NCI-H774 (cell line): ENCODE measurements at regions not wholly inside any gene's neighbourhood (a gene's known extent, or its start where the extent isn't known, plus 50 kb on each side); places are given as distances from the start of the nearest gene placed in this dataset.
"Not testable (repeated sequence)": the region's sequence is repeated elsewhere in the genome, so short reads cannot be mapped to it uniquely, and the experiment has no call there.

ENCODE experiments used
- DNase-seq: peaks from one replicate; lab custom pipeline; 2025; lab: John Stamatoyannopoulos, UW

DNA sequence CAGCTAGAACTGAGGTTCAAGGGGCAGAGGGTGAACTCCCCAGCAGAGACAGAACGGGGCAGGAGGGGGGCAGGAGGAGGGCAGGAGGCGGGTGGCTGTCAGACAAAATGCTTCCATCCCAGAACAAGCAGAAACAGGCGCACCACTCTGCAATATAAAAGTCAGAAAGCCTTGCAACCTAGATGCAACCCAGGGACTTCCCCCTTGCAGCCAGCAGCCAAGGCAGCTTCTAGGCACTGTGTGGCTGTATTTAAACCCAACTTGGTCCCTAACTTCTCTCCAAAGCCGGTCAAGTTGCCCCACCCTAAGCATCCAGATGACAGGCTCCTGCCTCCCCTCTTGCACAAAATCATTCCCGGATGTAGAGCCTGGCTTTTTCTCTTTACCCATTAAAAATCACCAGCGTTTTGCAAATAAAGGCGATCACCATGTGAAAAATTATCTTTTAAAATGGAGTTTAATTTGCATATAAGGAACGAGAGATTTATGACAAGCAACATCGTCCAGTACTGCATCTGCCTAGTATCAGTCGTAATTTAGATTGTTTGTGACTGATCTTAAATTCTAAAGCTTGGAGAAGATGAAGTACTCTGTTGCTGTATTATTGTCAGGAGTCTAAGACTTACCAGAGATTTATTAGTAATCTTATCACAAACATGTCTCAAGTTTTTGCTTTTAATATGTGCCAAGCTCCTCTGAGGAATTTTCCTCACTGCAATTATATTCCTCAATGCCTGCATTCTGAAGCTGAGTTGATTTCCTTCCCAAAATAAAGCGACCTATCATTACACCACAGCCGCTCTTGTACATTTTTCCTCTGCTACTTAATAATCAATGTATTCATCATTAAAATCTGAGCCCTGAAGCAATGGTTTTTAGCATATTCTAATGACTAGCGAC, 307.1 kb upstream of the ZNF507 start:
- DNase-seq: no peak

DNA sequence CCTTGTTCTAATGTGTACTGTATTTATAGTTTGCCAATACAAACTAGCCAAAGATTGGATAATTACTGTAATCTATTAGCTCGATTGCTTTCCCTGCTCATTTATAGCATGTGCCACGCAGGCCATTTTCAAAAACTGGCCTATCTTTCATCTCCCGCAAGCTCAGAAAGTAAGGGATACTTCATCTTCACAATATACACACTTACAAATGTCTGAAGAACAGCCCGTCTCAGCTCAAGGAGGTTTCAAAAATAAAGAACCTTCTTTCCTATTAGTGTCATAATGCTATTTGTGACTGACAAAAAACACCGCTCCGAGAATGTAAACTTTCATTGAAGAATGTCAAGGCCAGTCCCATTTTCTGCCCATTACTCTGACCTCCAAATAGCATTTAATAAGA, 306.4 kb upstream of the ZNF507 start:
- no peak for DNase-seq

DNA sequence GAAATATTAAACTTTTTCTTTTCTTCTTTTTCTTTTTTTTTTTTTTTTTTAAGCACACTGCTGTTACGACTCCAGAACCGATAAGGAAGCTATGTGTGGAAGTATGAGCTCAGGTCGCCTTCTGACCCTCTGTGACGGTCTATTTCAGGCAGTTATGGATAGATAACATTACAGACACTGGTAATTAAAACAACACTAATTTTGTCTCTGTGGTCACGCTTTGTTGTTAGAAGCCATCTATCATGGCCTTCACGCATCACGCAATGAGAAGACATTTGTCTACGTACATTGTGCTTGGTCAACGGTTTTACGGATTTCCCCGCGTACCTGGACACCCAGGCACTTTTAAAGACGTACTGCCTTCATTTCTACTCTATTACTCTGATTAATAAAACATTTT, 306.0 kb upstream of the ZNF507 start:
- DNase-seq: no peak

DNA sequence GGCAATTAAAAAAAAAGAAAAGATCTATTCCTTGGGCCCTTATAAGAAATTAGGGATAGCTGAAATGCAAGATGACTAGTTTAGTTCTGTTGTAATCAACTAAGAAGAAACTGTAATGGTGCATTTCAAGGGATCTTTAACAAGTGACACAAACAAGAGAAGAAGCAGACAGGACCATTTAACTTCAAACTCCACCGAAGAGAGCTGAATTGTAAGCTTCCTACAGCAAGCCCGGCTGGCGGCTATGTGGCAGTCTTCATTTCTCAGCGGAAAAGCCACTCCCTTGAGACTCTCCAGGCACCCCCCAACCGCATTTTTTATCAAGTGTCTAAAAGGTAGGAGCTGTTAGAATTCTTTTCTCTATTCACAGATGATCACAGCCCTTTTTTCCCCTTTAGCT, 305.2 kb upstream of the ZNF507 start:
- DNase-seq: no peak

DNA sequence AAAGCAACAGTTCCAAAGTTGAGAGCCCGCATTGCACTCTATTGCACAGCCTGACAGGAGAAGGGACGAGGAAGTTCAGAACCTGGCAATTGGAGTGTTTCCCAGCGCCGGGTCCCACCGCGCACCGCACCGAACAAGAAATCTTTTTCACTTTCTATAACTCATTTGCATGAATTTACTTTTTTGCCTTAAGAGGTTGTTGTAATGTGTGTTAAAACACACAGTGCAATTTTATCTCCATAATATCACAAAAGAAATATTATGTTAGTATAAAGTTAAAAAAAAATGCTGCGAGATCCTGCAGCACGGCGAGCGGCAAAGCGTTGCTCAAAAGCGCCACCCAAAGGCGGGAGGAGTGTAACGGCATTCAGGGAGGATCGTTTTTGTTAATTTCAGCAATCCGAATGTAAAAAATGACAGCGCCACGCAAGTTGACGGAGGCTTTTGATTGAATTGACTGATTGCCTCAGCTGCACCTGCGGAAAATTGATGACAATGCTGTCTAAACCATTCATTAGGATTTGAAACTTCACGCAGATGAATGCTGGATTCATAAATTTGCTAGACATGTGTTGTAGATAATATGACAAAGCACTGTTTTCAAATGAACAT, 303.6 kb upstream of the ZNF507 start:
- DNase-seq: no peak

DNA sequence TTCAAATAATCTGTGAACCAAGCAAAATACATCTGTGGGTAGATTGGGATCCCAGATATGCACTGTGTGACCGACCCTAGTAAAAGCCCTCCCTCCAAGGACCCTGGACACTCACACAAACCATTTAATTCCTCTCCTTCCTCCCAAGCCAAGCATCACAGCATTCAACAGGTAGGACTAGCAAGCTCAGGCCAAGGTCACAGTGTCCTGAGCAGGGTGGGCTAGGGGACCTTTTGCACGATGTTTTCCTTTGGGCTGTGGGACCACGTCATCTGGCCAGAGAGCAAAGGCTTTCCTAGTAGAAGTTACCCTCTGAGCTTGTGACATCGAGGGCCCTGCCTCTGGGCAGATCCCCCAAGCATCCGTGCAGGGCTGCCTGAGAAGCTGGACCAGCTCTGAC, 297.6 kb upstream of the ZNF507 start:
- DNase-seq: no peak

DNA sequence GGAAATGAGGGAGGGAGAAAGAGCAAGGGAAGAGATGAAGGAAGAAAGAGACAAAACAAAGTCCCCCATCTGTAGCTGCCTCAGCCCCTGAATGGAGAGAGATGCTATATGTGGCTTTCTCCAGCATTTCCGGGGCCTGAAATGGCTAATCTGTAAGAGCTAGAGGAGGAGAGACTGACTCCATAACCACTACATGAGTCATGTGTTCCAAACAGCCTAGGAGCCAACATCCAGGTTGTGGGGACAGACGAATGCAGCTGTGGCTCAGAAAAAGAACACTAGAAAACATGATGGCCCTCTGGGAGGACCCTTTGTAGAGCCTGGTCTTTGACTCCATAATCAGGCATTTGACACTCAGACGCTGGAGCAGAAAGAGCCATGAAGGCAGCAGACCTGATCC, 292.0 kb upstream of the ZNF507 start:
- DNase-seq: no peak

DNA sequence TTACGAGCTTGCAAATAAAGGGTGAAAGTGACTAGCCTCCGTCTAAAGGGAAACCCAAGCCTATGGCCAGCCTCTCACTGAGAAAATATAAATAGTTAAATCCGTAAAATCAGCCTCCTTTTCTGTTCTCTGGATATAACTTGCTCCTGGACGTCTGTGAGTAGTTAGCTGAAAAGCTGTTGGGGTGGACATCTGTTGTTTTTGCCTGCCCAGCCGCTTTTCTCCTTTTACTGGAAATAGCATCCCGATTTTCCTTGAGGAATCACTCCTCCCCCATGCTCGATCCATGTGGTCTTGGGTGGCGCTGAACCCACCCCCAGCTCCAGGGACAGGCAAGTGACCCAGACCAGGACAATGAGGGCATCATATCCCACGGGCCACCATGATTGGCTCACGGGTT, 291.5 kb upstream of the ZNF507 start:
- no peak for DNase-seq

DNA sequence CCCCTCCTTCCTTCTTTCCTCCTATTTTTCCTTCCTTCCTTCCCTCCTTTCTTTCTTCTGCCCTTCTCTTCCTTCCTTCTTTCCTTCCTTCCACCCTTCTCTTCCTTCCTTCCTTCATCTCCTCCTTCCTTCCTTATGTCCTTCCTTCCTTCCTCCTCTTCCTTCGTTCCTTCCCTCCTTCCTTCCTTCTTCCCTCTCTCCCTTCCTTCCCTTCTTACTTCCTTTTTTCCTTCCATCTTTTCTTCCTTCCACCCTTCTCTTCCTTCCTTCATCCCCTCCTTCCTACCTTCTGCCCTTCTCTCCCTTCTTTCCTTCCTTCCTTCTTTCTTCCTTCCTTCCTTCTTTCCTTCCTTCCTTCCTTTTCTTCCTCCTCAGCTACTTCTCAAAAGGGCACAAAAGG, 287.3 kb upstream of the ZNF507 start:
- DNase-seq: no peak

DNA sequence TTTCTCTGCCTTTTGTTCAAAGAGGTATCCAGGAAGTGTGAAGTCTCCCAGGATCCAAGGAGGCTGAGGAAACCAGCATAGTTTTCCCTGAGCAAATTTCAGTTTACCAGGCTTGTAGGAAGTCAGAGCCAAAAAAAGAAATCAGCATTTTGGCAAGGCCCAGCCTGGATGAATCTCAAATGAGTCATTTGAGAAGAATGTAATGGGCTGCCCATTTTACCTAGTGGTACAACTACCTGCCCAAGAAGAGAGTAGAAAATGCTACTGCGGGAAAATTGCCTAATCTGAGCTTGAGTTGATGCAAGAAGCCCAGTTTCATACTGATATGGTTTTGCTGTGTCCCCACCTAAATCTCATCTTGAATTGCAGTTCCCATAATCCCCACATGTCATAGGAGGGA, 284.1 kb upstream of the ZNF507 start:
- no peak for DNase-seq

DNA sequence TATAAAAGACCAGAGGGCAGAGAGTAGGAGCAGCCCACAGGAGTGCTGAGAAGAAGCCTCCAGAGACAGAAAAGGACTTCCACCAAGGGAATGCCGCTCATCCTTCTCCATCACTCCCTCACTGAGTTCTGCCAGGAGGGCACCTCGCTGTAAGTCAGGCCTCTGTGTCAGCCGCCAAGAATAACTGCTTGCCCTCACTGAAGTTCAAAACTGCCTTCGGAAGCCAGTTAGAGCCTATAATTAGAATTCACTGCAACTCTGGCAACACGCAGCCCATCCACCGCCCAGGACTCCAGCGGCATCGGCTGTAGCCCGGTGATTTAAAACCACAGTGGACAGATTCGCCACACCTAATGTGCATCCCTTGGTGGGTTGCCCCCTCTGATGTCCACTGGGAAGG, 281.8 kb upstream of the ZNF507 start:
- no peak for DNase-seq

DNA sequence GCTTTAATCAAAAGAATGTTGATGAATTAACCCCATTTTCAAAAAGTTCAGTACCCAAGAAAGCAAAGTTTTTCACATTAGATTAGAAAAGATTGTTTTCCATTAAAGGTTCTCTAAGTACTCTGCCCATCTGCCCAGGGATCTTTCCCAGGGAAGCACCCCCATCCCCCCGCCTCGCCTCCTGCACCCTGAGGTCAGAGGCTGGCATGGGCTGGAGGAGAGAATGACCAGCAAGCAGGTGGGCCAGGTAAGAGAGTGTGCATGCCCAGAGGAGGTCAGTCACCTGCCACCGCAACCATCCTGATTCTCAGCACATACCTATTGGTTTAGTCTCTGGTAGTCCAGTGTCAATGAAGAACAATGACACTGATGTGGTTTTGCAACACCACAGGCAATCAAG, 279.4 kb upstream of the ZNF507 start:
- DNase-seq: no peak

DNA sequence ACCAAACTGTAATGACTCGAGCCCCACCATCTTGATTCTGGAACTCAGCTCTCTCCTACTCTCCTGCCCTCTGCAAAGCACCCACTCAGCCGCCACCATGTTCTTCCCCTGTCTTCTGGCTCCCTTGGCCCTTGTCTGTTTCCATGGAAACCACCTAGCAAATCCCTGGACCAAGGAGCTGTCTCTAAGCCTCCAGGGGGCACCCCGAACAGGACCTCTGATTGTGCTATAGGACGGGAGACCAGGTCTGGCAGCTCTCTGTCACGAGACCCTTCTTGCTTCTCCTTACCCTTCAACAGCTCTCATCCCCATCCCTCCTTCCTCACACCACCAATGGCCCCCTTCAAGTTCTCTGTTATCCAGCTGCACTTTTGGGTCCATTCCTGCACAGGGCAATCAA, 277.7 kb upstream of the ZNF507 start:
- DNase-seq: no peak

DNA sequence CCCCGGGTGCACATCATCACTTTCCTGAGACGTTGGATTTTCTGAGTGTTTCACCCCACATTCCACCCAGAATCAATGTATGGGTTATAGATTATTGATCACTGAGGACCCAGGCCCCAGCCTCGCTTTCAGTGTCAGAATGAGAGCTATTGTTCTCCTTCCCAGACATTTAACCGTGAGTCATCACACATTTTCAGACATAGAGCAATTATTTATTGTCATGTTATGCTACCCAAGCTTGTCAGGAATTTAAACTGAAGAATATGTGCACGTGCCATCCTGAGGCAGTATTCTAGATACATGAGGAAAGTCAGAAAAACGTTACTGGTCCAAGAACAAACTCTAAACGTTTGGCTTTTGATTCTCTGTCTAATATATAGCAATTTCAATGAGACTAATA, 276.6 kb upstream of the ZNF507 start:
- DNase-seq: no peak

DNA sequence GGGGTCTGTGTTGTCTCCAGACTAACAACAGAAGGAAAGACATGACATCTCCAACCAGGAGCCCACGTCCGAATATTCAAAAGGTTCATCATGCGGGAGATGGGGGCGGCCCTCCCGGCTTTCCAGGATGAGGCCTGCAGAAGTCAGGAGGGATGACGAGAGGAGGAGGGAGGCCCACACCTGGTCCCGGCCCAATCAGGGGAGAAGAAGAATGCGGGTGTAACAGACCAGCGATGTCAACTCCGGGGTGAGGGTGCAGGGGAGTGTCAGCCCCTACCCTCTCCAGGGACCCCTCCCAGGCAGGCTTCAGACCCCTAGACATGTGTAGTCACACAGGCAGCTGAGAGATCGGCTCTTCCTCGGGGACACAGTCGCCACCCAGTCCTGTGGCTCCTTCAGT, 275.3 kb upstream of the ZNF507 start:
- no peak for DNase-seq

DNA sequence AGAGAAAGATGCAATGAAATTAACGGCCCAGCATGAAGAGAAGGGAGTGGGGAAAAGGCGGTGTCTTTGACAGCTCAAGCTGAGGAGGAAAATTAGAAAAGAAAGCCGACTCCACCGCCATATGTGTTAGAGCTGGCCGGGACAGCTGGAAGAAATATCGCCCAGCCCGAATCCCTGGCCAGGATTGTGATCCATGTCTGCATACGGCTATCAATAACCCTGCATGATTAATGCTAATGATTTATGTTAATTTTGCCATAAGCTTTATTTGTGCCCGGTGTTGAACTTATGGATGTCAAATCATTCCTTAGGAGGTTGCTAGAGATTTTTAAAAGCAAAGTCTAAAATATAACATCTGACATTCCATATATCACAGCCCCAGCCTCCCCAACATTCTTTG, 263.4 kb upstream of the ZNF507 start:
- DNase-seq: no peak

DNA sequence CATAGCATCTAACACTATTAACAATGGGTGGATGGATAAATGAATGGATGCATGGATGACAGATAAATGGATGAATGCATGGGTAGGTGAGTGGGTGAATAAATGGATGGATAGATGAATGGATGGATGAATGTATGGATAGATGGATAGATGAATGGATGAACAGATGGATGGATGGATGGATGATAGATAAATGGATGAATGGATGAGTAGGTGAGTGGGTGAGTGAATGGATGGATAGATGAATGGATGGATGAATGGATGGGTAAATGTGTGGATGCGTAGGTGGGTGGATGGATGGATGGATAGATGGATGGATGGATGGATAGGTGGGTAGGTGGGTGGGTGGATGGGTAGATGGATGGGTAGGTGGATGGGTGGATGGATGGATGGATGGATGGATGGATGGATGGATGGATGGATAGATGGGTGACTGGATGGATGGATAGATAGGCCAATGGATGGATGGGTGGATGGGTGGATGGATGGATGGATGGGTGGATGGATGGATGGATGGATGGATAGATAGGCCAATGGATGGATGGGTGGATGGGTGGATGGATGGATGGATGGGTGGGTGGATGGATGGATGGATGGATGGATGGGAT, 260.6 kb upstream of the ZNF507 start:
- not testable (repeated sequence) for DNase-seq

DNA sequence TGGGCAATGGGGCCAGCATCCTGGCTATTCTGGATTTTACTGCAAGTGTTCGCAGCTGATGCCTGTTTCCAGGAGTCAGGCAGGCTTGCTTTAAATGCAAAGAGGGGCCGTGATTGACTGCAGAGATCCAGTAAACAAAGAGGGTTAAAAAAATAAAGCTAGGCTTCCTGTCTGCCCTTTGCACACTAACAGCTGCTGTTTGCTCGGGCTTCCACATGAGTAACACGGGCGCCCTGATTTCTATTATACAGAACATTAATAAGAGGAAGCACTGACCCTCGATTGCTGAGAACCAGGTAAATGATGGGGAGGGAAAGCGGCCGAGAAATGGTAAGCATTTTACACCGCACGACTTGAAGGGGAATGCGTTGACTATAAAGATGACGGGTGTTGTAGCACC, 254.2 kb upstream of the ZNF507 start:
- no peak for DNase-seq

DNA sequence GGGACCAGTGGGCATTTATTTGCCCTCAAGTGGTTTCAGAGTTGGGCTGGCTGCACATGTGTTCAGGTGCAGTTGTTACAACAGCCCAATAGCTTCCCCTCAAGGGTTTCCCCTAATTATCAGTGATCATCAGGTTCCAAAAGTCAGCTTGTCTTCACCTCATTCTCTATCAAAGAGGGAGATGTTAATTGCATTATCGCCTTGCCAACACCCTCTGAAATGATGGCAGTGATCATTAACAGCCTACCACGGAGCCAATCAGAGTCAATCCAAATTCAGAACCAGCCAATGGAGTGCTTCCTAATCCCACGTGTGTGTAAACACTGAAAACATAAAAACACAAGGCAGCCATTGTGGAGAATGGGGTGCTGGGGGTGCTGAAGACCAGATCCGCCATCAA, 248.4 kb upstream of the ZNF507 start:
- DNase-seq: no peak

DNA sequence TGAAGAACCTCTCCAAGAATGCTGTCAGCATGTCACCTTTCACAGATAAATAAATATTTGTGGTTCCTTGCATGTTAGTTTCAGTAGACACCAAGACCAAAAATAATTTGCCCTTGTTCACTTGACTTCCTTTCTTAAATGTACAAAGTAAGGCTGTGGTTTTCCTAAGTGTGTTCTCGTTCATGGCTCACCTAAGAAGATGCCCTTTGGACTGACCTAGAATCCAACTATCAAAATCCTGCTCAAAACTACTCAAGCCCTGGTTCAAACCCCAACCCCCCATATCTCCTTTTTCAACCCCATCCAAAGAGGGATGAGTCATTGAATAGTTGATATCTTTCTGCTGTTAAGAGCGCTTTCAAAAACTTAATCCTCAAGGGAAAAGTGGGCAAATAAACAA, 247.8 kb upstream of the ZNF507 start:
- no peak for DNase-seq

DNA sequence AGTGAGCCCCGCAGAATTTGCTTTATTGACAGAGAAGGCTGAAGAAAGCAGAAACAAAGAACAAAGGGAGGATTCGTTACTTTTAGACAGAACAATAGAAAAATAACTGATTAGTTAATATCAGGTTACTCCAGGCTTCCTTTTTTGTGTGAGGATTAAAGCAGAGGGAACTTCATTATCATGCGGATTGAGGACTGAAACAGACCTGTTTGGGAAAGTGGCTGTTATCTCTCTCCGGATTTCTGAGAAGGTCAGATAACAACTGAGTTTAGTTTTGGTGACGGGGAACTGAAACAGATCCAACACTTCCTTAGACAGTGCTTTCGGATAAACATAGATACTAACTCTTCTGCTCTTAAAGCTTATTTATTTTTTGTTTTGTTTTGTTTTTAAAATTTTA, 246.4 kb upstream of the ZNF507 start:
- DNase-seq: no peak

DNA sequence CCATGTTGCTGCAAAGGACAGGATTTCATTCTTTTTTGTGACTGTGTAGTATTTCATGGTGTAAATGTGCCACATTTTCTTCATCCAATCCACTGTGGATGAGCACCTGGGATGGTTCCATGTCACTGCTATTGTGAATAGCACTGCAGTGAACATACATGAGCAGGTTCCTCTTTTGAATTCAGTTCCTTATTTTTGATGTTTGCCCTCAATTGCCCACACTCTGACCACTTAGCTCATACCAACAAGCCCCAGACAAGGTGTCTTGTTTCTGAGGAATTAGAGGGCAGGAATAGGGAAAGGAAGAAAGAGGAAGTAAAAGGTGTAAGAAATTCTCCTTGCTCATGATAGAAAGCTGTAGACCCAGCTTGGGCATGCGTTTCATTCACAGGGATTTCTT, 244.2 kb upstream of the ZNF507 start:
- DNase-seq: no peak

DNA sequence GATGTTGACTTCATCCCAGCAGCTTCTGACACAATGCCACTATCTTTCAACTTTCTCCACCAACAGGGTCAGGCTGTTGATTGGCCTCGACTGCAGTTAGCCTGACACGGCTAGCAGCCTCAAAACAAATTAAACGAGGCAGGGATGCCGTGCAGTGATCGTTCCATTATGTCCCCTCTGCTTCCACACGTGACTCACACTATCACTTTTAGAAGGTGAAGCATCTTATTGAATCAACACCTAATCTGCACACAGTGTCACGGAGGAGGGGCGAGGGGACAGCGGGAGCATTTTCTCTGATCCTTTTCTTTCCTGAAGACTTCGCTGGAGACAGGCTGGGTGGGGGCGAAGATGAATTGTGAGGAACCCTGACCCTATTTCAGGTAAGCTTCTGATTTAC, 241.9 kb upstream of the ZNF507 start:
- no peak for DNase-seq
